SH-SY5Y (cell line): ENCODE measurements at regions not wholly inside any gene's neighbourhood (a gene's known extent, or its start where the extent isn't known, plus 50 kb on each side); places are given as distances from the start of the nearest gene placed in this dataset.

Experiments
- GATA2 ChIP-seq: IDR thresholded peaks from 2 replicates; pipeline ENCODE4 v1.6.1; 2011; ENCODE audit warnings: mild to moderate bottlenecking, low read depth, low read length
- GATA3 ChIP-seq: IDR thresholded peaks from 2 replicates; pipeline ENCODE4 v1.6.1; 2011; ENCODE audit warnings: low read depth, mild to moderate bottlenecking, low read length, moderate library complexity

- TF ChIP-seq GATA2, result no peak
- TF ChIP-seq GATA3, result no peak
Measured at GRCh38 chr22:34877506-34877905, 188.5 kb upstream of the ISX start.
